ENCODE measurements at regions not wholly inside any gene's neighbourhood (a gene's known extent, or its start where the extent isn't known, plus 50 kb on each side); places are given as distances from the start of the nearest gene placed in this dataset.

DNA sequence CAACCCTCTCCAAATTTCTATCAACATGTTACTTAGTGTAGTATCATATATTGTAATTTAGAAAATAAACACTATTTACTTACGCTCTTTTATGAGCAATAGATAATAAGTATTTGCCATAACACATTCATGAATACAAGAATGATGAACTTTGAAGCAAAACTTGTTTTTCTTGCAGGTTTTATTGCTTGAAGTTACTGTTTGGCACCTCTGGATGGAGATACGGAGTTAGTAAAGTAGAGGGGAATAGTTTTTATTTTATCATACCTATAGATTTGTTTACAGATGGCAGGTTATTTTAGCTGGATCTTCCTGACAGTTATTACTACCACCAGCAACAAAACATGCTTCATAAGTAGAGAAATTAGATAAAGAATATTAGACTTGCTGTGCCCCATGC lies 274.2 kb upstream of the LRRTM4 start:
- Histone ChIP-seq H2BK12ac (ENCODE audit: insufficient read length, low read depth, low read length) (no peak overlapping the region), H3K9me3 (ENCODE audit: control insufficient read depth, low read depth, low read length) (no peaks in the 10 kb centered on the region), H3K18ac (ENCODE audit: insufficient read length, low read depth, low read length) (no peak overlapping the region), H4K20me1 (ENCODE audit: control insufficient read depth, insufficient read depth, insufficient read length) (no peaks in the 10 kb centered on the region), H3K4ac (ENCODE audit: low read depth, low read length) (no peak overlapping the region), H3K56ac (ENCODE audit: insufficient read length, low read depth, low read length) (no peak overlapping the region), H3K4me1 (ENCODE audit: insufficient read depth, low read length) (no peaks in the 10 kb centered on the region), H3K4me2 (ENCODE audit: insufficient read depth, insufficient read length, low read length) (no peak overlapping the region), H2BK20ac (ENCODE audit: low read depth, low read length, poor library complexity, severe bottlenecking) (no peak overlapping the region), H4K8ac (replicated peaks; ENCODE audit: insufficient read length, low read depth, low read length) (no peak overlapping the region), H2AK5ac (ENCODE audit: insufficient read length, low read length) (no peak overlapping the region), H2BK5ac (ENCODE audit: insufficient read length, low read length) (no peak overlapping the region), H3K79me2 (ENCODE audit: insufficient read depth, low read length) (no peaks in the 10 kb centered on the region), H3K23me2 (ENCODE audit: insufficient read length, low read depth, low read length, poor library complexity, severe bottlenecking) (no peaks in the 10 kb centered on the region), H3T11ph (ENCODE audit: low read length) (no peak overlapping the region), H2BK120ac (ENCODE audit: low read depth, low read length, poor library complexity, severe bottlenecking) (no peak overlapping the region), H2AFZ (ENCODE audit: low read length) (no peak overlapping the region), H2BK15ac (ENCODE audit: low read depth, low read length) (no peak overlapping the region), H4K91ac (ENCODE audit: insufficient read length, low read depth, low read length) (no peak overlapping the region), H3K14ac (ENCODE audit: insufficient read depth, low read length) (no peak overlapping the region), H3K27me3 (ENCODE audit: insufficient read depth, low read length) (no peaks in the 10 kb centered on the region), H3K27ac (ENCODE audit: insufficient read length, low read depth, low read length) (no peak overlapping the region), H3K9ac (ENCODE audit: extremely low read depth, insufficient read length, low read length) (no peak overlapping the region), H3K23ac (ENCODE audit: insufficient read length, low read depth, low read length) (no peak overlapping the region), H4K5ac (ENCODE audit: insufficient read length, low read depth, low read length) (no peak overlapping the region), H3K79me1 (ENCODE audit: insufficient read depth, low read depth, low read length, poor library complexity, severe bottlenecking) (no peaks in the 10 kb centered on the region)
- Mint-ChIP-seq H3K36me3 (ENCODE audit: insufficient read depth in 1 of 3, low read depth in 3 of 3) (peaks cover 0 to 3% (median 0%) of the 10 kb centered on the region in 3 experiments; a peak in 4 of 7 replicates), H3K4me1 (peaks cover 7 to 12% of the 10 kb centered on the region in 2 experiments), H3K27ac (no peak overlapping the region), H3K27me3 (ENCODE audit: low read depth) (no peaks in the 10 kb centered on the region), H3K4me3 (no peak overlapping the region), H3K9me3 (peaks cover 5 to 11% of the 10 kb centered on the region in 2 experiments; a peak in 4 of 5 replicates)
- no peak for DNase-seq
- no CpG with 5 or more reads among the region's 2 CpGs for WGBS (ENCODE audit: extremely low coverage, insufficient read length, low lambda C conversion rate)
- TF ChIP-seq, protein P1, sequence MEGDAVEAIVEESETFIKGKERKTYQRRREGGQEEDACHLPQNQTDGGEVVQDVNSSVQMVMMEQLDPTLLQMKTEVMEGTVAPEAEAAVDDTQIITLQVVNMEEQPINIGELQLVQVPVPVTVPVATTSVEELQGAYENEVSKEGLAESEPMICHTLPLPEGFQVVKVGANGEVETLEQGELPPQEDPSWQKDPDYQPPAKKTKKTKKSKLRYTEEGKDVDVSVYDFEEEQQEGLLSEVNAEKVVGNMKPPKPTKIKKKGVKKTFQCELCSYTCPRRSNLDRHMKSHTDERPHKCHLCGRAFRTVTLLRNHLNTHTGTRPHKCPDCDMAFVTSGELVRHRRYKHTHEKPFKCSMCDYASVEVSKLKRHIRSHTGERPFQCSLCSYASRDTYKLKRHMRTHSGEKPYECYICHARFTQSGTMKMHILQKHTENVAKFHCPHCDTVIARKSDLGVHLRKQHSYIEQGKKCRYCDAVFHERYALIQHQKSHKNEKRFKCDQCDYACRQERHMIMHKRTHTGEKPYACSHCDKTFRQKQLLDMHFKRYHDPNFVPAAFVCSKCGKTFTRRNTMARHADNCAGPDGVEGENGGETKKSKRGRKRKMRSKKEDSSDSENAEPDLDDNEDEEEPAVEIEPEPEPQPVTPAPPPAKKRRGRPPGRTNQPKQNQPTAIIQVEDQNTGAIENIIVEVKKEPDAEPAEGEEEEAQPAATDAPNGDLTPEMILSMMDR (conservative IDR thresholded peaks at IDR 0.05) = no peak

Measured in H9 (cell line).